HepG2 (cell line): ENCODE measurements at regions not wholly inside any gene's neighbourhood (a gene's known extent, or its start where the extent isn't known, plus 50 kb on each side); places are given as distances from the start of the nearest gene placed in this dataset.

Experiments used
- ATAC-seq: fragments of 200-7000 bp; cut with Tn5 transposase; 3 replicates; pipeline ENCODE4 v1.9.1; 2020; ENCODE audit warnings: mild to moderate bottlenecking, moderate library complexity
- BruUV-seq: library from RNA; stranded (reverse); fragments of 400-500 nt; replicated peaks from 2 replicates; lab custom pipeline; 2021; lab: Mats Ljungman, UMichigan
- CTCF ChIA-PET: fragments of 300-600 bp; formaldehyde crosslinking; extraction: SDS; loops from one replicate; lab custom pipeline; 2021; ENCODE audit warnings: low total read pairs, inconsistent platforms, low intra/inter-chr PET ratio; lab: Yijun Ruan, JAX
- POLR2A ChIA-PET: fragments of 350-600 bp; sonication (Branson Sonifier 250); formaldehyde crosslinking; loops from one replicate; lab custom pipeline; 2020; ENCODE audit warnings: antibody characterized with exemption, inconsistent platforms; lab: Yijun Ruan, JAX
- DNase-seq: peaks from one replicate; pipeline ENCODE4 v3.0.0-alpha.2; 2015; ENCODE audit warnings: low spot score
- FAIRE-seq: peaks from 3 replicates; lab custom pipeline; 2011; peaks lifted over from hg19 to GRCh38; lab: Jason Lieb, UNC
- H2AFZ ChIP-seq: one replicate; pipeline ENCODE4 v1.6.1; 2011; ENCODE audit warnings: low read length, inconsistent platforms
- H3K27ac ChIP-seq: fragments of 300-600 bp; 3 replicates; pipeline ENCODE4 v1.8.0; 2011; ENCODE audit warnings: mixed run types, mild to moderate bottlenecking, mixed read lengths, low read length, inconsistent platforms; ENCODE audit not compliant: insufficient read depth; ENCODE audit errors: extremely low read length
- H3K27me3 ChIP-seq, 2 experiments: fragments of 200-600 bp in 1 of 2; 2 replicates in 1 of 2; 3 replicates in 1 of 2; pipeline versions ENCODE4 v1.6.0 to v1.8.0; 2011; ENCODE audit warnings: low read length in 2 of 2, mild to moderate bottlenecking in 2 of 2, moderate library complexity in 2 of 2, inconsistent platforms in 1 of 2; ENCODE audit not compliant: insufficient read depth in 2 of 2, control insufficient read depth in 1 of 2
- H3K36me3 ChIP-seq, 2 experiments: fragments of 200-600 bp in 1 of 2; replicated peaks in 1 of 2; 2 replicates in 1 of 2; 3 replicates in 1 of 2; pipeline versions ENCODE4 v1.5.1 to v1.8.0; 2011; ENCODE audit warnings: low read length in 2 of 2, inconsistent platforms in 1 of 2; ENCODE audit not compliant: insufficient read depth in 2 of 2, control insufficient read depth in 1 of 2
- H3K4me1 ChIP-seq: 2 replicates; pipeline ENCODE4 v1.5.1; 2012; ENCODE audit warnings: low read length, inconsistent platforms; ENCODE audit not compliant: insufficient read depth
- H3K4me2 ChIP-seq: 2 replicates; pipeline ENCODE4 v1.6.0; 2011; ENCODE audit warnings: low read depth, low read length, inconsistent platforms
- H3K4me3 ChIP-seq, 3 experiments: fragments of 200-600 bp in 1 of 3; sonication (generic), shearing (Covaris generic) in 1 of 3; replicated peaks in 1 of 3; 2 replicates each; pipeline ENCODE4 v1.5.1; 2011 to 2016; ENCODE audit warnings: low read length in 3 of 3, inconsistent platforms in 2 of 3, low read depth in 2 of 3, mild to moderate bottlenecking in 2 of 3, control low read depth in 1 of 3, mixed read lengths in 1 of 3; ENCODE audit not compliant: insufficient read depth in 1 of 3
- H3K79me2 ChIP-seq: one replicate; pipeline ENCODE4 v1.6.1; 2011; ENCODE audit warnings: low read length, inconsistent platforms; ENCODE audit not compliant: insufficient read depth
- H3K9ac ChIP-seq: 2 replicates; pipeline ENCODE4 v1.6.0; 2011; ENCODE audit warnings: mild to moderate bottlenecking, low read depth, low read length, inconsistent platforms; ENCODE audit not compliant: insufficient read depth
- H3K9me3 ChIP-seq: 2 replicates; pipeline ENCODE4 v1.5.1; 2012; ENCODE audit warnings: mild to moderate bottlenecking, low read length
- H4K20me1 ChIP-seq: 2 replicates; pipeline ENCODE4 v1.6.0; 2011; ENCODE audit warnings: inconsistent platforms, mild to moderate bottlenecking, low read length, moderate library complexity; ENCODE audit not compliant: insufficient read depth
- GATA4 ChIP-seq: sonication (generic); IDR thresholded peaks from 2 replicates; pipeline ENCODE4 v1.6.1; 2016; ENCODE audit warnings: antibody characterized with exemption, low read depth, borderline replicate concordance
- HINFP ChIP-seq: sonication (generic); formaldehyde crosslinking; IDR thresholded peaks from 2 replicates; pipeline ENCODE4 v1.4.0; 2020; ENCODE audit warnings: low read depth, mild to moderate bottlenecking, missing genetic modification reagents
- PBX2 ChIP-seq: IDR thresholded peaks from 2 replicates; pipeline ENCODE4 v1.6.1; 2016; ENCODE audit warnings: control low read depth
- POLR2AphosphoS2 ChIP-seq: IDR thresholded peaks from 2 replicates; pipeline ENCODE4 v1.6.1; 2011; ENCODE audit warnings: low read depth, low read length, improper control_type of control experiment
- SMAD9 ChIP-seq: sonication (generic); formaldehyde crosslinking; IDR thresholded peaks from 2 replicates; pipeline ENCODE4 v1.5.1; 2020; ENCODE audit warnings: mild to moderate bottlenecking, missing genetic modification reagents
- ZBTB7A ChIP-seq: sonication (generic); formaldehyde crosslinking; IDR thresholded peaks from 2 replicates; pipeline ENCODE4 v1.8.0; 2022; ENCODE audit warnings: mild to moderate bottlenecking, missing genetic modification reagents
- ZNF264 ChIP-seq: sonication (generic); formaldehyde crosslinking; IDR thresholded peaks from 2 replicates; pipeline ENCODE4 v1.4.0; 2020; ENCODE audit warnings: missing genetic modification reagents
- ZNF407 ChIP-seq: sonication (generic); formaldehyde crosslinking; IDR thresholded peaks from one replicate; pipeline ENCODE4 v1.5.1; 2020; ENCODE audit warnings: mild to moderate bottlenecking, missing genetic modification reagents; ENCODE audit errors: not compliant biosample characterization
- ZNF501 ChIP-seq: sonication (generic); formaldehyde crosslinking; IDR thresholded peaks from 2 replicates; pipeline ENCODE4 v1.5.1; 2020; ENCODE audit warnings: mild to moderate bottlenecking, moderate library complexity, missing genetic modification reagents
- ZSCAN20 ChIP-seq: sonication (generic); formaldehyde crosslinking; IDR thresholded peaks from 2 replicates; pipeline ENCODE4 v1.4.0; 2020; ENCODE audit warnings: missing genetic modification reagents, mild to moderate bottlenecking, borderline replicate concordance
- WGBS: methylation state at CpG from one replicate; pipeline ENCODE4 v1.1.6; 2017; ENCODE audit warnings: low lambda C conversion rate; 5-methylcytosine and 5-hydroxymethylcytosine counted together
- in situ Hi-C: cut with HindIII; loops from 2 replicates; pipeline ENCODE4 v1.10.0; 2017; ENCODE audit warnings: low pct_unique_long_range_greater_than_20kb; ENCODE audit not compliant: extremely low pct_ligation_motif_present
- intact Hi-C: fragments of 100-400 bp; cut with micrococcal nuclease; formaldehyde crosslinking; loops from one replicate; pipeline ENCODE4 v1.10.0; 2022; ENCODE audit not compliant: unreplicated experiment

- Histone ChIP-seq H3K27ac (no peak overlapping the region), H3K36me3 (no peaks in the 10 kb centered on the region), H3K79me2 (no peaks in the 10 kb centered on the region), H4K20me1 (no peaks in the 10 kb centered on the region), H3K27me3 (no peaks in the 10 kb centered on the region), H3K4me3 (no peak overlapping the region), H3K4me2 (no peak overlapping the region), H3K4me1 (no peaks in the 10 kb centered on the region), H3K9me3 (no peaks in the 10 kb centered on the region), H3K9ac (no peak overlapping the region), H2AFZ (no peak overlapping the region)
- 22% methylated on average over 5 of the region's 5 CpGs for WGBS
- intact Hi-C loops, result no loop called here
- ATAC-seq (no peak), FAIRE-seq (no peak), DNase-seq (no peak)
- CTCF ChIA-PET, result no interaction called here
- in situ Hi-C loops, result no loop called here
- no peak for TF ChIP-seq PBX2 (CRISPR knock-in tag)
- no peak for TF ChIP-seq ZNF407 (CRISPR knock-in tag)
- TF ChIP-seq SMAD9 (CRISPR knock-in tag), result no peak
- no peak for TF ChIP-seq POLR2AphosphoS2
- TF ChIP-seq HINFP, result no peak
- TF ChIP-seq GATA4, result no peak
- no peak for TF ChIP-seq ZBTB7A
- TF ChIP-seq ZNF501 (CRISPR knock-in tag), result no peak
- no peak for TF ChIP-seq ZSCAN20 (CRISPR knock-in tag)
- no peak for TF ChIP-seq ZNF264 (CRISPR knock-in tag)
- no TSS peak for BruUV-seq
- POLR2A ChIA-PET, result no interaction called here
These were observed 85.2 kb upstream of the CDC42BPA start for GRCh38 chr1:227403535-227403934.
